GM18873 (cell line): ENCODE measurements at regions not wholly inside any gene's neighbourhood (a gene's known extent, or its start where the extent isn't known, plus 50 kb on each side); places are given as distances from the start of the nearest gene placed in this dataset.
"Not testable (repeated sequence)": the region's sequence is repeated elsewhere in the genome, so short reads cannot be mapped to it uniquely, and the experiment has no call there.

Experiments used
- ATAC-seq: cut with Tn5 transposase; IDR thresholded peaks from one replicate; pipeline ENCODE4 v1.9.1; 2021; ENCODE audit warnings: mild to moderate bottlenecking, moderate library complexity, moderate number of reproducible peaks; ENCODE audit not compliant: unreplicated experiment, low FRiP score

- ATAC-seq, result no peak
Observed at GRCh38 chr5:10021248-10021647, 228.4 kb downstream of the ATPSCKMT start.

GRCh38 chr5:10019236-10019635, 230.5 kb downstream of the ATPSCKMT start:
- no peak for ATAC-seq

- ATAC-seq, result no peak
Observed at GRCh38 chr5:10018201-10019069, 231.3 kb downstream of the ATPSCKMT start.

- no peak for ATAC-seq
Observed at GRCh38 chr5:10017786-10018185, 231.9 kb downstream of the ATPSCKMT start.

GRCh38 chr5:10016559-10016958, 233.1 kb downstream of the ATPSCKMT start:
- ATAC-seq, result not testable (repeated sequence)

GRCh38 chr5:10015681-10016080, 234.0 kb downstream of the ATPSCKMT start:
- not testable (repeated sequence) for ATAC-seq

- no peak for ATAC-seq
Observed at GRCh38 chr5:10009802-10010201, 239.9 kb downstream of the ATPSCKMT start.

GRCh38 chr5:9987101-9987500, 262.6 kb downstream of the ATPSCKMT start:
- no peak for ATAC-seq

- no peak for ATAC-seq
Observed at GRCh38 chr5:9977070-9977469, 272.6 kb downstream of the ATPSCKMT start.

- no peak for ATAC-seq
Observed at GRCh38 chr5:9976621-9977020, 273.1 kb downstream of the ATPSCKMT start.

GRCh38 chr5:9972059-9972458, 277.6 kb downstream of the ATPSCKMT start:
- no peak for ATAC-seq

GRCh38 chr5:9971301-9971700, 278.4 kb downstream of the ATPSCKMT start:
- ATAC-seq, result no peak

- no peak for ATAC-seq
Observed at GRCh38 chr5:9958914-9959313, 290.8 kb downstream of the ATPSCKMT start.

- no peak for ATAC-seq
Observed at GRCh38 chr5:9957214-9957613, 292.5 kb downstream of the ATPSCKMT start.

GRCh38 chr5:9956725-9957124, 293.0 kb downstream of the ATPSCKMT start:
- no peak for ATAC-seq

- no peak for ATAC-seq
Observed at GRCh38 chr5:9955586-9955985, 294.1 kb downstream of the ATPSCKMT start.

GRCh38 chr5:9954869-9955268, 294.8 kb downstream of the ATPSCKMT start:
- ATAC-seq, result no peak

GRCh38 chr5:9953691-9954090, 296.0 kb downstream of the ATPSCKMT start:
- ATAC-seq, result no peak

- no peak for ATAC-seq
Observed at GRCh38 chr5:9951865-9952516, 297.7 kb downstream of the ATPSCKMT start.

- ATAC-seq, result no peak
Observed at GRCh38 chr5:9947944-9948343, 301.7 kb downstream of the ATPSCKMT start.

- peak; percentile 47 for ATAC-seq
Observed at GRCh38 chr5:9947225-9947714, 302.4 kb downstream of the ATPSCKMT start.

- ATAC-seq, result no peak
Observed at GRCh38 chr5:9932770-9933169, 302.6 kb upstream of the TAS2R1 start.
